GM12878 (cell line): ENCODE measurements at regions not wholly inside any gene's neighbourhood (a gene's known extent, or its start where the extent isn't known, plus 50 kb on each side); places are given as distances from the start of the nearest gene placed in this dataset.

Experiments
- ATAC-seq: fragments of 200-7000 bp; cut with Tn5 transposase; 3 replicates; pipeline ENCODE4 v1.9.1; 2020; ENCODE audit warnings: mild to moderate bottlenecking, moderate library complexity
- BruUV-seq: library from RNA; stranded (reverse); fragments of 400-500 nt; replicated peaks from 2 replicates; lab custom pipeline; 2021; lab: Mats Ljungman, UMichigan
- CTCF ChIA-PET: fragments of 300-600 bp; sonication (Branson Sonifier 250); formaldehyde crosslinking; extraction: SDS; loops from one replicate; lab custom pipeline; 2021; ENCODE audit warnings: inconsistent platforms; lab: Yijun Ruan, JAX
- POLR2A ChIA-PET: fragments of 350-600 bp; formaldehyde crosslinking; extraction: SDS; loops from one replicate; lab custom pipeline; 2021; ENCODE audit warnings: inconsistent platforms; lab: Charles Lee
- RAD21 ChIA-PET: fragments of 300-600 bp; sonication (Branson Sonifier 250); formaldehyde crosslinking; loops from one replicate; lab custom pipeline; 2023; ENCODE audit warnings: antibody characterized with exemption; ENCODE audit not compliant: unreplicated experiment; lab: Charles Lee
- SMC1A ChIA-PET: fragments of 300-600 bp; sonication (Branson Sonifier 250); formaldehyde crosslinking; loops from one replicate; lab custom pipeline; 2023; ENCODE audit not compliant: unreplicated experiment, uncharacterized antibody; lab: Charles Lee
- DNase-seq: peaks from one replicate; pipeline ENCODE4 v3.0.0-alpha.2; 2011; ENCODE audit warnings: low read depth, low spot score
- FAIRE-seq: peaks from 3 replicates; lab custom pipeline; 2011; peaks lifted over from hg19 to GRCh38; lab: Jason Lieb, UNC
- H2AFZ ChIP-seq: 2 replicates; pipeline ENCODE4 v1.6.0; 2011; ENCODE audit warnings: low read depth, low read length, control low read depth; ENCODE audit not compliant: control insufficient read depth
- H3K27ac ChIP-seq: 2 replicates; pipeline ENCODE4 v1.5.1; 2011; ENCODE audit warnings: control low read depth; ENCODE audit not compliant: control insufficient read depth, insufficient read depth
- H3K27me3 ChIP-seq, 2 experiments: replicated peaks in 1 of 2; 2 replicates each; pipeline versions ENCODE4 v1.6.0 to v1.6.1; 2011; ENCODE audit warnings: low read length in 1 of 2; ENCODE audit not compliant: control insufficient read depth in 2 of 2, insufficient read depth in 2 of 2
- H3K36me3 ChIP-seq, 2 experiments: 2 replicates each; pipeline ENCODE4 v1.5.1; 2011; ENCODE audit warnings: low read length in 1 of 2; ENCODE audit not compliant: control insufficient read depth in 2 of 2, insufficient read depth in 2 of 2
- H3K4me1 ChIP-seq: 2 replicates; pipeline ENCODE4 v1.6.1; 2011; ENCODE audit warnings: mild to moderate bottlenecking, low read length, moderate library complexity, mixed read lengths; ENCODE audit not compliant: control insufficient read depth, insufficient read depth
- H3K4me2 ChIP-seq: 2 replicates; pipeline ENCODE4 v1.6.0; 2011; ENCODE audit warnings: control low read depth; ENCODE audit not compliant: control insufficient read depth, insufficient read depth
- H3K4me3 ChIP-seq: fragments of 200-600 bp; sonication (generic); 2 replicates; pipeline ENCODE4 v1.5.1; 2016
- H3K79me2 ChIP-seq: 2 replicates; pipeline ENCODE4 v1.6.0; 2011; ENCODE audit warnings: low read length; ENCODE audit not compliant: control insufficient read depth, insufficient read depth
- H3K9ac ChIP-seq: 2 replicates; pipeline ENCODE4 v1.8.0; 2011; ENCODE audit warnings: low read length, control low read depth, mixed read lengths; ENCODE audit not compliant: control insufficient read depth, insufficient read depth
- H3K9me3 ChIP-seq: replicated peaks from 3 replicates; pipeline ENCODE4 v1.5.1; 2011; ENCODE audit warnings: mild to moderate bottlenecking, low read length; ENCODE audit not compliant: control insufficient read depth, insufficient read depth
- H4K20me1 ChIP-seq: 2 replicates; pipeline ENCODE4 v1.6.0; 2011; ENCODE audit not compliant: control insufficient read depth, insufficient read depth
- CBX5 ChIP-seq: sonication (generic); IDR thresholded peaks from 2 replicates; pipeline ENCODE4 v1.6.1; 2016; ENCODE audit warnings: low read depth, moderate library complexity, mild to moderate bottlenecking, inconsistent platforms
- DPF2 ChIP-seq: fragments of 450-650 bp; IDR thresholded peaks from 2 replicates; pipeline ENCODE4 v1.6.1; 2017; ENCODE audit warnings: mild to moderate bottlenecking
- HDAC6 ChIP-seq: fragments of 200-600 bp; sonication (generic); IDR thresholded peaks from one replicate; pipeline ENCODE4 v1.8.0; 2017; ENCODE audit warnings: antibody characterized with exemption; ENCODE audit not compliant: unreplicated experiment
- JUNB ChIP-seq: IDR thresholded peaks from 2 replicates; pipeline ENCODE4 v1.6.1; 2016; ENCODE audit warnings: antibody characterized with exemption, mild to moderate bottlenecking
- KDM1A ChIP-seq: fragments of 200-600 bp; sonication (generic); IDR thresholded peaks from 2 replicates; pipeline ENCODE4 v1.6.1; 2016; ENCODE audit warnings: borderline replicate concordance
- NFIC ChIP-seq: IDR thresholded peaks from 2 replicates; pipeline ENCODE4 v1.6.1; 2012; ENCODE audit warnings: low read depth, mild to moderate bottlenecking, inconsistent platforms, low read length, moderate library complexity
- NFYA ChIP-seq: IDR thresholded peaks from 2 replicates; pipeline ENCODE4 v1.6.1; 2011; ENCODE audit warnings: low read depth, mild to moderate bottlenecking, low read length, improper control_type of control experiment, borderline replicate concordance
- NRF1 ChIP-seq: conservative IDR thresholded peaks from 2 replicates; pipeline ENCODE4 v1.6.1; 2011; ENCODE audit warnings: mild to moderate bottlenecking, low read depth, low read length, improper control_type of control experiment
- TAF1 ChIP-seq: IDR thresholded peaks from 2 replicates; pipeline ENCODE4 v1.6.1; 2011; ENCODE audit warnings: mild to moderate bottlenecking, low read depth, low read length, borderline replicate concordance
- USF1 ChIP-seq: IDR thresholded peaks from 2 replicates; pipeline ENCODE4 v1.6.1; 2011; ENCODE audit warnings: borderline replicate concordance, low read depth, mild to moderate bottlenecking, moderate library complexity, mixed read lengths, low read length; ENCODE audit not compliant: insufficient read depth; ENCODE audit errors: extremely low read length
- WGBS: methylation state at CpG from one replicate; pipeline ENCODE4 v1.1.6; 2016; ENCODE audit warnings: low lambda C conversion rate; ENCODE audit not compliant: insufficient replicate concordance, insufficient coverage; ENCODE audit errors: missing lambda C conversion rate; 5-methylcytosine and 5-hydroxymethylcytosine counted together
- in situ Hi-C: fragments of 300-500 bp; cut with MboI; formaldehyde crosslinking; loops from 9 replicates; pipeline ENCODE4 v1.14.3; 2018; ENCODE audit warnings: mixed read lengths
- intact Hi-C: fragments of 100-400 bp; cut with micrococcal nuclease; formaldehyde crosslinking; loops from one replicate; pipeline ENCODE4 v1.14.2; 2022; ENCODE audit not compliant: unreplicated experiment
- TF ChIP-seq, protein P1 (sequence below): fragments of 450-650 bp; IDR thresholded peaks from 2 replicates; pipeline ENCODE4 v1.6.1; 2016; ENCODE audit warnings: mild to moderate bottlenecking, moderate library complexity, borderline replicate concordance
- TF ChIP-seq, protein P2 (sequence below): fragments of 450-650 bp; conservative IDR thresholded peaks from 2 replicates; pipeline ENCODE4 v1.6.1; 2017; ENCODE audit warnings: mild to moderate bottlenecking, moderate library complexity

DNA sequence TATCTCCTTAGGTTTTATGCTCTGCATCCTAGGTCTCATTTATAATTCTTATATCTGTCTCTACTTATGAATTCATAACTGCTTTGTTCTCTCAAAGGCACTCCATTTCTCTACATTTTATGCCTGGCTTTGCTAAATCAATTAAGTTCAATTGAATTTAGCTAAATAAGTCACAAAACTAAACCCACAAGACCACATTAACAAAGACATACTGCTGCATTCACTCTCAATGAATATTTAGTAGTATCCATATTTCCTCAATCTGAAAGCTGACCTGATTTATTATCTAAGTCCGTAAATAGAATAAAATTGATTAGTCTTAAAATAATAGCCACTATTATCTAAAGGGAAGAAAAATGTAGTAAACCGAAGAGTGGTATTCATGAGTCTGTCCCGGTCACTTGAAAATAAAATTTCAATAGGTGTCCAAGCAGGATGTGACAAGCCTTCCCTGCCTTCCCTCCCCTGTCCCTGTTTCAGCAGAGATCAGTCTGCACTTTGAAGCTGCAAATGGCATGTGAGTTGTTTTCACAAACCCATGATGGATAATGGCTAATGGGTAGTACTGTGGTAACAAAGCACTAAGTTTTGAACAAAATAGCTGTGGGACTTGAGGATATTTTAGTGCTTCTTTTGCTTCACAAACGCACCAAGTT lies 295.0 kb upstream of the NCAM2 start (continued):
- no peak for TF ChIP-seq CBX5
- TF ChIP-seq, protein P1, sequence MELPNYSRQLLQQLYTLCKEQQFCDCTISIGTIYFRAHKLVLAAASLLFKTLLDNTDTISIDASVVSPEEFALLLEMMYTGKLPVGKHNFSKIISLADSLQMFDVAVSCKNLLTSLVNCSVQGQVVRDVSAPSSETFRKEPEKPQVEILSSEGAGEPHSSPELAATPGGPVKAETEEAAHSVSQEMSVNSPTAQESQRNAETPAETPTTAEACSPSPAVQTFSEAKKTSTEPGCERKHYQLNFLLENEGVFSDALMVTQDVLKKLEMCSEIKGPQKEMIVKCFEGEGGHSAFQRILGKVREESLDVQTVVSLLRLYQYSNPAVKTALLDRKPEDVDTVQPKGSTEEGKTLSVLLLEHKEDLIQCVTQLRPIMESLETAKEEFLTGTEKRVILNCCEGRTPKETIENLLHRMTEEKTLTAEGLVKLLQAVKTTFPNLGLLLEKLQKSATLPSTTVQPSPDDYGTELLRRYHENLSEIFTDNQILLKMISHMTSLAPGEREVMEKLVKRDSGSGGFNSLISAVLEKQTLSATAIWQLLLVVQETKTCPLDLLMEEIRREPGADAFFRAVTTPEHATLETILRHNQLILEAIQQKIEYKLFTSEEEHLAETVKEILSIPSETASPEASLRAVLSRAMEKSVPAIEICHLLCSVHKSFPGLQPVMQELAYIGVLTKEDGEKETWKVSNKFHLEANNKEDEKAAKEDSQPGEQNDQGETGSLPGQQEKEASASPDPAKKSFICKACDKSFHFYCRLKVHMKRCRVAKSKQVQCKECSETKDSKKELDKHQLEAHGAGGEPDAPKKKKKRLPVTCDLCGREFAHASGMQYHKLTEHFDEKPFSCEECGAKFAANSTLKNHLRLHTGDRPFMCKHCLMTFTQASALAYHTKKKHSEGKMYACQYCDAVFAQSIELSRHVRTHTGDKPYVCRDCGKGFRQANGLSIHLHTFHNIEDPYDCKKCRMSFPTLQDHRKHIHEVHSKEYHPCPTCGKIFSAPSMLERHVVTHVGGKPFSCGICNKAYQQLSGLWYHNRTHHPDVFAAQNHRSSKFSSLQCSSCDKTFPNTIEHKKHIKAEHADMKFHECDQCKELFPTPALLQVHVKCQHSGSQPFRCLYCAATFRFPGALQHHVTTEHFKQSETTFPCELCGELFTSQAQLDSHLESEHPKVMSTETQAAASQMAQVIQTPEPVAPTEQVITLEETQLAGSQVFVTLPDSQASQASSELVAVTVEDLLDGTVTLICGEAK = no peak
- TF ChIP-seq DPF2 = no peak
- no peak for TF ChIP-seq KDM1A
- no peak for TF ChIP-seq JUNB

DNA sequence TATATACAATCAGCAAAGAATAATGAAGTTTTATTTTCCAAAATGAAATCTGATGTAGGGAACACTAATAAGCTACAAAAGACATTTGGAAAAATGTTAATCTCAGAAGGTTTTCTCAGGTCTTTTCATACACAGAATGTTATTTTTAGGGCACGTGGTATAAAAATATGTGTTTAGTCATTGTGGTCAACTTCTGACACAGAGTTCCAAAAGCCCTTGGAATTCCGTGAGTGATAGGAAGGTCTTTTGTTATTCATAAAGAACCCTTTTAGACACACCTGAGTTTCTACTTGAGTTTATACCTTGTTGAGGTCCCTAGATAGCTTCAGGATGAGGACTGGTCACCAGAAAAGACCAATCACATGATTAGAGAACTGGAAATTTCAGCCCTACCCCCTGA lies 277.6 kb upstream of the NCAM2 start:
- no peak overlapping the region for H3K4me3 ChIP-seq
- TF ChIP-seq, protein P2, sequence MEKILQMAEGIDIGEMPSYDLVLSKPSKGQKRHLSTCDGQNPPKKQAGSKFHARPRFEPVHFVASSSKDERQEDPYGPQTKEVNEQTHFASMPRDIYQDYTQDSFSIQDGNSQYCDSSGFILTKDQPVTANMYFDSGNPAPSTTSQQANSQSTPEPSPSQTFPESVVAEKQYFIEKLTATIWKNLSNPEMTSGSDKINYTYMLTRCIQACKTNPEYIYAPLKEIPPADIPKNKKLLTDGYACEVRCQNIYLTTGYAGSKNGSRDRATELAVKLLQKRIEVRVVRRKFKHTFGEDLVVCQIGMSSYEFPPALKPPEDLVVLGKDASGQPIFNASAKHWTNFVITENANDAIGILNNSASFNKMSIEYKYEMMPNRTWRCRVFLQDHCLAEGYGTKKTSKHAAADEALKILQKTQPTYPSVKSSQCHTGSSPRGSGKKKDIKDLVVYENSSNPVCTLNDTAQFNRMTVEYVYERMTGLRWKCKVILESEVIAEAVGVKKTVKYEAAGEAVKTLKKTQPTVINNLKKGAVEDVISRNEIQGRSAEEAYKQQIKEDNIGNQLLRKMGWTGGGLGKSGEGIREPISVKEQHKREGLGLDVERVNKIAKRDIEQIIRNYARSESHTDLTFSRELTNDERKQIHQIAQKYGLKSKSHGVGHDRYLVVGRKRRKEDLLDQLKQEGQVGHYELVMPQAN = no peak
- TF ChIP-seq NFYA (no peak), NRF1 (no peak), NFIC (no peak), TAF1 (no peak), HDAC6 (no peak), USF1 (no peak)
- no peak overlapping the region for H3K9ac ChIP-seq
- DNase-seq (no peak), ATAC-seq (no peak), FAIRE-seq (no peak)
- CTCF ChIA-PET = no interaction called here
- H2AFZ ChIP-seq = no peak overlapping the region
- no peaks in the 10 kb centered on the region for H4K20me1 ChIP-seq
- intact Hi-C loops = no loop called here
- POLR2A ChIA-PET = no interaction called here
- H3K27me3 ChIP-seq = no peaks in the 10 kb centered on the region
- SMC1A ChIA-PET = no interaction called here
- H3K27ac ChIP-seq = no peak overlapping the region
- BruUV-seq = no TSS peak
- no peaks in the 10 kb centered on the region for H3K4me1 ChIP-seq
- H3K4me2 ChIP-seq = no peak overlapping the region
- in situ Hi-C loops = no loop called here
- RAD21 ChIA-PET = no interaction called here
- no peaks in the 10 kb centered on the region for H3K79me2 ChIP-seq
- 2% methylated on average over 2 of the region's 2 CpGs for WGBS
- no peaks in the 10 kb centered on the region for H3K36me3 ChIP-seq
- H3K9me3 ChIP-seq = no peaks in the 10 kb centered on the region; the same call in 2 of the 3 replicates
